ENCODE measurements at regions not wholly inside any gene's neighbourhood (a gene's known extent, or its start where the extent isn't known, plus 50 kb on each side); places are given as distances from the start of the nearest gene placed in this dataset.

DNA sequence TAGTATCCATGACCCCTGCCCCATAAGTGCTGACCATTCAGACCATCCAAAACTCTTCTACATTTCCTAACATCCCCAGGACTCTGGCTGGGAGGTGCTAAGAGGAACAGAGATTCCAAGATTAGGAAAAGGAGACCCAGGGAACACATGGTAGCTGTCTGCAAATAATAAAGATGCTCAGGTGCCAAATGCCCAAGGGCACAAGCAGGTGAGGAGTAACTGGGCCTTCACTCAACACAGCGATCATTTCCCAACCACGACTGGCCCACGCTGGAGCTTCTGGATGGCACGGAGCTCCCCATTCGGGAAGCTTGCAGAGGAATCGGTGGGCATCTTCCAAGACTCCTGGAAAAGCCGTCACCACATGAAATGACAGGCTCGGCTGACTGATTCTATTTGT is 255.9 kb upstream of the SMIM21 start:
- Mint-ChIP-seq H3K9me3 (ENCODE audit: low read depth) (no peaks in the 10 kb centered on the region), H3K27me3 (ENCODE audit: low read depth) (peaks cover 4% of the 10 kb centered on the region), H3K4me3 (ENCODE audit: unreplicated experiment) (no peak overlapping the region), H3K36me3 (ENCODE audit: low read depth) (no peaks in the 10 kb centered on the region), H3K4me1 (ENCODE audit: low read depth) (peaks cover 7% of the 10 kb centered on the region), H3K27ac (ENCODE audit: unreplicated experiment) (no peak overlapping the region)
- DNase-seq (ENCODE audit: low spot score), result no peak
- TF ChIP-seq, protein P1, sequence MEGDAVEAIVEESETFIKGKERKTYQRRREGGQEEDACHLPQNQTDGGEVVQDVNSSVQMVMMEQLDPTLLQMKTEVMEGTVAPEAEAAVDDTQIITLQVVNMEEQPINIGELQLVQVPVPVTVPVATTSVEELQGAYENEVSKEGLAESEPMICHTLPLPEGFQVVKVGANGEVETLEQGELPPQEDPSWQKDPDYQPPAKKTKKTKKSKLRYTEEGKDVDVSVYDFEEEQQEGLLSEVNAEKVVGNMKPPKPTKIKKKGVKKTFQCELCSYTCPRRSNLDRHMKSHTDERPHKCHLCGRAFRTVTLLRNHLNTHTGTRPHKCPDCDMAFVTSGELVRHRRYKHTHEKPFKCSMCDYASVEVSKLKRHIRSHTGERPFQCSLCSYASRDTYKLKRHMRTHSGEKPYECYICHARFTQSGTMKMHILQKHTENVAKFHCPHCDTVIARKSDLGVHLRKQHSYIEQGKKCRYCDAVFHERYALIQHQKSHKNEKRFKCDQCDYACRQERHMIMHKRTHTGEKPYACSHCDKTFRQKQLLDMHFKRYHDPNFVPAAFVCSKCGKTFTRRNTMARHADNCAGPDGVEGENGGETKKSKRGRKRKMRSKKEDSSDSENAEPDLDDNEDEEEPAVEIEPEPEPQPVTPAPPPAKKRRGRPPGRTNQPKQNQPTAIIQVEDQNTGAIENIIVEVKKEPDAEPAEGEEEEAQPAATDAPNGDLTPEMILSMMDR (IDR thresholded peaks at IDR 0.05), result no peak

DNA sequence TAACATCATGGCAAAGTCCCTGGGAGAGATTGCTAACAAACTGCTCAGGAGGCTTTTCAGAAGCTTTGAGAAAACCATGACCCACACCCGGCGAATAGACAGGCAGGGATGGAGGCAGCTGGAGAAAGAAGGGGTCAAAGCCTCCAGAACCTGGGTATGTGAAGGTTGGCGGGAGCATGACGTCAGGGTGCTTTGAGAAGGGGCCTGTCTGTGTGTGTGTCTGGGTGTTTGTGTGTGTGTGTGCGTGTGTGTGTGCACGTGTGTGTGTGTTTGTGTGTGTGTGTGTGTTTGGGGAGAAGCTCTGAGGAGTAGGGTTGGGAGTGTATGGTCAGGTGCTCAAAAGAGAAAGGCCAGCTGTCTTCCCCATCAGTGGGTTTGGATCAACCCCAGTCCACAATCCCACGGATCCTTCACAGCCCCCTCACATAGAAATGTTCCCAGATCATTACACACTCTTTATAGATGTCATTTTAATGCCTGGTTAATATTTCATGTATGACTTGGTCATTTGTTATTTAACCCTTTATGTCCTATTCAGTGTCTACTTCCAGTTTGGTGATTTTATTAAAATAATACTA is 254.1 kb upstream of the SMIM21 start:
- no peak for DNase-seq (ENCODE audit: low spot score)
- Mint-ChIP-seq H3K36me3 (ENCODE audit: low read depth) (no peaks in the 10 kb centered on the region), H3K4me3 (ENCODE audit: unreplicated experiment) (no peak overlapping the region), H3K4me1 (ENCODE audit: low read depth) (peaks cover 8% of the 10 kb centered on the region), H3K9me3 (ENCODE audit: low read depth) (no peaks in the 10 kb centered on the region), H3K27me3 (ENCODE audit: low read depth) (peaks cover 3% of the 10 kb centered on the region), H3K27ac (ENCODE audit: unreplicated experiment) (no peak overlapping the region)
- TF ChIP-seq, protein P1 (IDR thresholded peaks at IDR 0.05), result no peak

- TF ChIP-seq, protein P1 (IDR thresholded peaks at IDR 0.05), result no peak
- Mint-ChIP-seq H3K4me3 (ENCODE audit: unreplicated experiment) (no peak overlapping the region), H3K27me3 (ENCODE audit: low read depth) (no peaks in the 10 kb centered on the region), H3K9me3 (ENCODE audit: low read depth) (peaks cover 2% of the 10 kb centered on the region), H3K27ac (ENCODE audit: unreplicated experiment) (no peak overlapping the region), H3K4me1 (ENCODE audit: low read depth) (peaks cover 8% of the 10 kb centered on the region), H3K36me3 (ENCODE audit: low read depth) (no peaks in the 10 kb centered on the region)
- no peak for DNase-seq (ENCODE audit: low spot score)
These were observed 251.8 kb upstream of the SMIM21 start for GRCh38 chr18:75679331-75679730.

GRCh38 chr18:75678627-75679026 is 251.1 kb upstream of the SMIM21 start:
- Mint-ChIP-seq H3K36me3 (ENCODE audit: low read depth) (no peaks in the 10 kb centered on the region), H3K27ac (ENCODE audit: unreplicated experiment) (no peak overlapping the region), H3K27me3 (ENCODE audit: low read depth) (no peaks in the 10 kb centered on the region), H3K9me3 (ENCODE audit: low read depth) (peaks cover 6% of the 10 kb centered on the region), H3K4me1 (ENCODE audit: low read depth) (peaks cover 8% of the 10 kb centered on the region), H3K4me3 (ENCODE audit: unreplicated experiment) (no peak overlapping the region)
- no peak for DNase-seq (ENCODE audit: low spot score)
- TF ChIP-seq, protein P1 (IDR thresholded peaks at IDR 0.05), result no peak

DNA sequence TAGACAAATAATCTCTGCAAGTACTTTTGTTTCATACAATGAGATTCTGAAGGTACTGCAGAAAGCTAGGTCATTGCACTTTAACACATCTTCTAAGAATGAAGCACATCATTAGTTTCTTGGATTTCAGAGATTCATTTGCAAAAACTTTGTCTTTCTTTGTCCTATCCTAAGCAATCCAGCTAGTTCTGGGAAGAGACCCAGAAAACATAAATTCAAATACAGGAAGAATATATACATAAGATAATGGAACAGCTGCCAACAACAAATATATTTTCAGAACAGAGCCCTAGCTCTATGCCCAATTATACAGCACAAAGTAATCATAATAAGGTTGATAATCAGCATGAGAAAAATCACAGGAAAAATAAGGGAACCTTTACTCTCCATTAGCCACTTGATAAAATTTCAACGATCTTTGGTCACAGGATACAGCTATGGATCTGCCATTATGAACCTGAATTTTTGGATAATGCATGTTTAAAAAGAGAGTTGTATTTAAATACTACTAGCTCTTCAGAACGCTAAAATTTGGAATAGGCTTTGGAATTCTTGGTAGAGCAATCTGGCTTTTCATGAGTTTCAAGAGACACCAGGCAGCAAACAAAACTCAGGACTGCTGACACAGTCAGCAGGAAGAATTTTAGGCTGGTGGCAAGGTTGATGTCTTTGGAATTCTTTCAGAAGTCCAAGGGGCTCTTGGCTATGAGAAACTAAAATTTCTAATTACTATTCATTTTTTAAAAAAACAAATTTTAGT is 250.4 kb upstream of the SMIM21 start:
- H3K9me3 Mint-ChIP-seq (ENCODE audit: low read depth), result peaks cover 6% of the 10 kb centered on the region
- TF ChIP-seq, protein P1 (IDR thresholded peaks at IDR 0.05), result no peak
- DNase-seq (ENCODE audit: low spot score), result no peak
- H3K27me3 Mint-ChIP-seq (ENCODE audit: low read depth), result no peaks in the 10 kb centered on the region
- peaks cover 8% of the 10 kb centered on the region for H3K4me1 Mint-ChIP-seq (ENCODE audit: low read depth)
- no peak overlapping the region for H3K27ac Mint-ChIP-seq (ENCODE audit: unreplicated experiment)
- no peaks in the 10 kb centered on the region for H3K36me3 Mint-ChIP-seq (ENCODE audit: low read depth)
- no peak overlapping the region for H3K4me3 Mint-ChIP-seq (ENCODE audit: unreplicated experiment)
